OCI-LY1 (cell line): ENCODE measurements at regions not wholly inside any gene's neighbourhood (a gene's known extent, or its start where the extent isn't known, plus 50 kb on each side); places are given as distances from the start of the nearest gene placed in this dataset.

Experiments
- EZH2 ChIP-seq: fragments of 200-600 bp; sonication (generic), shearing (Covaris generic); IDR thresholded peaks from 2 replicates; pipeline ENCODE4 v1.8.0; 2017; ENCODE audit warnings: borderline replicate concordance, mixed run types, mild to moderate bottlenecking, antibody characterized with exemption, low read length, moderate library complexity, mixed read lengths
- TF ChIP-seq, protein P1 (sequence below): fragments of 200-600 bp; sonication (generic), shearing (Covaris generic); IDR thresholded peaks from 2 replicates; pipeline ENCODE4 v1.5.1; 2017; ENCODE audit warnings: mild to moderate bottlenecking, antibody characterized with exemption, low read length, moderate library complexity, mixed read lengths

- TF ChIP-seq, protein P1, sequence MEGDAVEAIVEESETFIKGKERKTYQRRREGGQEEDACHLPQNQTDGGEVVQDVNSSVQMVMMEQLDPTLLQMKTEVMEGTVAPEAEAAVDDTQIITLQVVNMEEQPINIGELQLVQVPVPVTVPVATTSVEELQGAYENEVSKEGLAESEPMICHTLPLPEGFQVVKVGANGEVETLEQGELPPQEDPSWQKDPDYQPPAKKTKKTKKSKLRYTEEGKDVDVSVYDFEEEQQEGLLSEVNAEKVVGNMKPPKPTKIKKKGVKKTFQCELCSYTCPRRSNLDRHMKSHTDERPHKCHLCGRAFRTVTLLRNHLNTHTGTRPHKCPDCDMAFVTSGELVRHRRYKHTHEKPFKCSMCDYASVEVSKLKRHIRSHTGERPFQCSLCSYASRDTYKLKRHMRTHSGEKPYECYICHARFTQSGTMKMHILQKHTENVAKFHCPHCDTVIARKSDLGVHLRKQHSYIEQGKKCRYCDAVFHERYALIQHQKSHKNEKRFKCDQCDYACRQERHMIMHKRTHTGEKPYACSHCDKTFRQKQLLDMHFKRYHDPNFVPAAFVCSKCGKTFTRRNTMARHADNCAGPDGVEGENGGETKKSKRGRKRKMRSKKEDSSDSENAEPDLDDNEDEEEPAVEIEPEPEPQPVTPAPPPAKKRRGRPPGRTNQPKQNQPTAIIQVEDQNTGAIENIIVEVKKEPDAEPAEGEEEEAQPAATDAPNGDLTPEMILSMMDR = no peak
- TF ChIP-seq EZH2 = no peak
Observed at GRCh38 chr2:217313386-217313785, 453.5 kb upstream of the TNP1 start.
